K562 (cell line): ENCODE measurements at regions not wholly inside any gene's neighbourhood (a gene's known extent, or its start where the extent isn't known, plus 50 kb on each side); places are given as distances from the start of the nearest gene placed in this dataset.

ENCODE experiments used
- CREM ChIP-seq: IDR thresholded peaks from 2 replicates; pipeline ENCODE4 v1.6.1; 2014; ENCODE audit warnings: antibody characterized with exemption, low read depth
- CTCF ChIP-seq, 3 experiments: IDR thresholded peaks in 2 of 3; conservative IDR thresholded peaks in 1 of 3; 2 replicates each; pipeline ENCODE4 v1.5.1; 2011 to 2012; ENCODE audit warnings: low read length in 3 of 3, mild to moderate bottlenecking in 3 of 3, control low read depth in 2 of 3, improper control_type of control experiment in 1 of 3, inconsistent platforms in 1 of 3, low read depth in 1 of 3, mixed read lengths in 1 of 3, moderate library complexity in 1 of 3; ENCODE audit not compliant: insufficient read depth in 2 of 3
- MECOM ChIP-seq: fragments of 250-450 bp; sonication (Bioruptor Pico); IDR thresholded peaks from 2 replicates; pipeline ENCODE4 v1.8.0; 2022; ENCODE audit warnings: inconsistent platforms
- POLR2A ChIP-seq: fragments of 450-650 bp; conservative IDR thresholded peaks from 2 replicates; pipeline ENCODE4 v1.6.1; 2016
- POLR2AphosphoS5 ChIP-seq: IDR thresholded peaks from 2 replicates; pipeline ENCODE4 v1.6.1; 2011; ENCODE audit warnings: mild to moderate bottlenecking, low read depth, low read length, moderate library complexity; ENCODE audit not compliant: control insufficient read depth, insufficient read depth
- RBM15 ChIP-seq: fragments of 200-400 bp; formaldehyde crosslinking; IDR thresholded peaks from 2 replicates; pipeline ENCODE4 v1.6.1; 2018; ENCODE audit warnings: mild to moderate bottlenecking, low read length, moderate library complexity; ENCODE audit not compliant: insufficient read depth
- SAP30 ChIP-seq: fragments of 200-600 bp; sonication (generic); IDR thresholded peaks from 2 replicates; pipeline ENCODE4 v1.6.1; 2012; ENCODE audit warnings: borderline replicate concordance, low read depth, mild to moderate bottlenecking, moderate library complexity, low read length, control low read depth, inconsistent platforms; ENCODE audit not compliant: insufficient read depth, poor library complexity, severe bottlenecking
- SMARCE1 ChIP-seq: fragments of 450-650 bp; IDR thresholded peaks from 2 replicates; pipeline ENCODE4 v1.7.1; 2016; ENCODE audit warnings: mild to moderate bottlenecking
- XRCC5 ChIP-seq: fragments of 200-400 bp; formaldehyde crosslinking; IDR thresholded peaks from 2 replicates; pipeline ENCODE4 v1.6.1; 2017; ENCODE audit warnings: low read depth, mild to moderate bottlenecking, low read length
- ZNF212 ChIP-seq: fragments of 450-650 bp; formaldehyde crosslinking; IDR thresholded peaks from 2 replicates; pipeline ENCODE4 v1.4.0; 2020; ENCODE audit warnings: mild to moderate bottlenecking
- ZNF263 ChIP-seq: sonication (generic); formaldehyde crosslinking; IDR thresholded peaks from 2 replicates; pipeline ENCODE4 v1.8.0; 2022; ENCODE audit warnings: mild to moderate bottlenecking, missing genetic modification reagents, borderline replicate concordance
- ZNF282 ChIP-seq: sonication (generic); formaldehyde crosslinking; IDR thresholded peaks from 2 replicates; pipeline ENCODE4 v1.8.1; 2023; ENCODE audit warnings: missing genetic modification reagents
- TF ChIP-seq, protein P1 (sequence below): sonication (generic); formaldehyde crosslinking; IDR thresholded peaks from 2 replicates; pipeline ENCODE4 v1.8.0; 2023; ENCODE audit warnings: mild to moderate bottlenecking, missing genetic modification reagents

GRCh38 chr1:47701741-47702515 is 264.1 kb downstream of the FOXD2 start:
- TF ChIP-seq ZNF263 (no peak), CREM (no peak), ZNF282 (no peak), SAP30 (no peak), CTCF (IDR thresholded peaks at IDR 0.05 in 2 of 3, conservative IDR thresholded peaks at IDR 0.05 in 1 of 3; ENCODE audit: insufficient read depth in 2 of 3, low read depth in 1 of 3, low read length in 3 of 3) (no peak), MECOM (CRISPR knock-in tag) (no peak), ZNF212 (no peak), POLR2A (no peak), XRCC5 (no peak), POLR2AphosphoS5 (no peak), RBM15 (no peak), SMARCE1 (no peak)
- TF ChIP-seq, protein P1, sequence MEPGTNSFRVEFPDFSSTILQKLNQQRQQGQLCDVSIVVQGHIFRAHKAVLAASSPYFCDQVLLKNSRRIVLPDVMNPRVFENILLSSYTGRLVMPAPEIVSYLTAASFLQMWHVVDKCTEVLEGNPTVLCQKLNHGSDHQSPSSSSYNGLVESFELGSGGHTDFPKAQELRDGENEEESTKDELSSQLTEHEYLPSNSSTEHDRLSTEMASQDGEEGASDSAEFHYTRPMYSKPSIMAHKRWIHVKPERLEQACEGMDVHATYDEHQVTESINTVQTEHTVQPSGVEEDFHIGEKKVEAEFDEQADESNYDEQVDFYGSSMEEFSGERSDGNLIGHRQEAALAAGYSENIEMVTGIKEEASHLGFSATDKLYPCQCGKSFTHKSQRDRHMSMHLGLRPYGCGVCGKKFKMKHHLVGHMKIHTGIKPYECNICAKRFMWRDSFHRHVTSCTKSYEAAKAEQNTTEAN (CRISPR knock-in tag): no peak
